ENCODE measurements at regions not wholly inside any gene's neighbourhood (a gene's known extent, or its start where the extent isn't known, plus 50 kb on each side); places are given as distances from the start of the nearest gene placed in this dataset.

GRCh38 chr6:241336-241865 is 50.9 kb upstream of the DUSP22 start:
- DNase-seq (ENCODE audit: low read depth, low spot score) (no peak), ATAC-seq (no peak)
- no peaks in the 10 kb centered on the region for H3K4me1 ChIP-seq (ENCODE audit: control insufficient read depth, insufficient read depth, low read length)
- ChIA-PET POLR2A (no interaction called here), CTCF (no interaction called here)
- H3K36me3 ChIP-seq (ENCODE audit: control insufficient read depth, insufficient read depth, low read length): no peaks in the 10 kb centered on the region
- H3K27me3 ChIP-seq (ENCODE audit: control insufficient read depth, insufficient read depth, low read length): peaks cover 7% of the 10 kb centered on the region; the same call in 1 of the 2 replicates
- H3K9me3 ChIP-seq (ENCODE audit: control insufficient read depth, insufficient read depth, low read depth, low read length): no peaks in the 10 kb centered on the region
- in situ Hi-C loops (cut with HindIII; ENCODE audit: low pct_unique_long_range_greater_than_20kb, low sequenced_read_pairs): no loop called here
- no TSS peak for BruUV-seq (replicated peaks)
- TF ChIP-seq, protein P1, sequence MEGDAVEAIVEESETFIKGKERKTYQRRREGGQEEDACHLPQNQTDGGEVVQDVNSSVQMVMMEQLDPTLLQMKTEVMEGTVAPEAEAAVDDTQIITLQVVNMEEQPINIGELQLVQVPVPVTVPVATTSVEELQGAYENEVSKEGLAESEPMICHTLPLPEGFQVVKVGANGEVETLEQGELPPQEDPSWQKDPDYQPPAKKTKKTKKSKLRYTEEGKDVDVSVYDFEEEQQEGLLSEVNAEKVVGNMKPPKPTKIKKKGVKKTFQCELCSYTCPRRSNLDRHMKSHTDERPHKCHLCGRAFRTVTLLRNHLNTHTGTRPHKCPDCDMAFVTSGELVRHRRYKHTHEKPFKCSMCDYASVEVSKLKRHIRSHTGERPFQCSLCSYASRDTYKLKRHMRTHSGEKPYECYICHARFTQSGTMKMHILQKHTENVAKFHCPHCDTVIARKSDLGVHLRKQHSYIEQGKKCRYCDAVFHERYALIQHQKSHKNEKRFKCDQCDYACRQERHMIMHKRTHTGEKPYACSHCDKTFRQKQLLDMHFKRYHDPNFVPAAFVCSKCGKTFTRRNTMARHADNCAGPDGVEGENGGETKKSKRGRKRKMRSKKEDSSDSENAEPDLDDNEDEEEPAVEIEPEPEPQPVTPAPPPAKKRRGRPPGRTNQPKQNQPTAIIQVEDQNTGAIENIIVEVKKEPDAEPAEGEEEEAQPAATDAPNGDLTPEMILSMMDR (IDR thresholded peaks at IDR 0.05): no peak
- TF ChIP-seq TCF7L2 (IDR thresholded peaks at IDR 0.05; ENCODE audit: low read depth, low read length) (no peak), POLR2AphosphoS5 (IDR thresholded peaks at IDR 0.05; ENCODE audit: low read depth, low read length) (no peak), SIN3A (IDR thresholded peaks at IDR 0.05; ENCODE audit: borderline replicate concordance, insufficient read depth, low read depth, low read length) (no peak)
- TF ChIP-seq, protein P2, sequence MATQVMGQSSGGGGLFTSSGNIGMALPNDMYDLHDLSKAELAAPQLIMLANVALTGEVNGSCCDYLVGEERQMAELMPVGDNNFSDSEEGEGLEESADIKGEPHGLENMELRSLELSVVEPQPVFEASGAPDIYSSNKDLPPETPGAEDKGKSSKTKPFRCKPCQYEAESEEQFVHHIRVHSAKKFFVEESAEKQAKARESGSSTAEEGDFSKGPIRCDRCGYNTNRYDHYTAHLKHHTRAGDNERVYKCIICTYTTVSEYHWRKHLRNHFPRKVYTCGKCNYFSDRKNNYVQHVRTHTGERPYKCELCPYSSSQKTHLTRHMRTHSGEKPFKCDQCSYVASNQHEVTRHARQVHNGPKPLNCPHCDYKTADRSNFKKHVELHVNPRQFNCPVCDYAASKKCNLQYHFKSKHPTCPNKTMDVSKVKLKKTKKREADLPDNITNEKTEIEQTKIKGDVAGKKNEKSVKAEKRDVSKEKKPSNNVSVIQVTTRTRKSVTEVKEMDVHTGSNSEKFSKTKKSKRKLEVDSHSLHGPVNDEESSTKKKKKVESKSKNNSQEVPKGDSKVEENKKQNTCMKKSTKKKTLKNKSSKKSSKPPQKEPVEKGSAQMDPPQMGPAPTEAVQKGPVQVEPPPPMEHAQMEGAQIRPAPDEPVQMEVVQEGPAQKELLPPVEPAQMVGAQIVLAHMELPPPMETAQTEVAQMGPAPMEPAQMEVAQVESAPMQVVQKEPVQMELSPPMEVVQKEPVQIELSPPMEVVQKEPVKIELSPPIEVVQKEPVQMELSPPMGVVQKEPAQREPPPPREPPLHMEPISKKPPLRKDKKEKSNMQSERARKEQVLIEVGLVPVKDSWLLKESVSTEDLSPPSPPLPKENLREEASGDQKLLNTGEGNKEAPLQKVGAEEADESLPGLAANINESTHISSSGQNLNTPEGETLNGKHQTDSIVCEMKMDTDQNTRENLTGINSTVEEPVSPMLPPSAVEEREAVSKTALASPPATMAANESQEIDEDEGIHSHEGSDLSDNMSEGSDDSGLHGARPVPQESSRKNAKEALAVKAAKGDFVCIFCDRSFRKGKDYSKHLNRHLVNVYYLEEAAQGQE (IDR thresholded peaks at IDR 0.05; ENCODE audit: insufficient read depth in 1 of 2, low read depth in 2 of 2, low read length in 1 of 2): no peak
- intact Hi-C loops (cut with micrococcal nuclease; ENCODE audit: unreplicated experiment): no loop called here
- H3K4me3 ChIP-seq (ENCODE audit: low read depth in 2 of 2, low read length in 2 of 2): no peak overlapping the region
- no peak overlapping the region for H3K27ac ChIP-seq (ENCODE audit: low read length)

All from Panc1 (cell line).